ENCODE measurements at regions not wholly inside any gene's neighbourhood (a gene's known extent, or its start where the extent isn't known, plus 50 kb on each side); places are given as distances from the start of the nearest gene placed in this dataset.

DNA sequence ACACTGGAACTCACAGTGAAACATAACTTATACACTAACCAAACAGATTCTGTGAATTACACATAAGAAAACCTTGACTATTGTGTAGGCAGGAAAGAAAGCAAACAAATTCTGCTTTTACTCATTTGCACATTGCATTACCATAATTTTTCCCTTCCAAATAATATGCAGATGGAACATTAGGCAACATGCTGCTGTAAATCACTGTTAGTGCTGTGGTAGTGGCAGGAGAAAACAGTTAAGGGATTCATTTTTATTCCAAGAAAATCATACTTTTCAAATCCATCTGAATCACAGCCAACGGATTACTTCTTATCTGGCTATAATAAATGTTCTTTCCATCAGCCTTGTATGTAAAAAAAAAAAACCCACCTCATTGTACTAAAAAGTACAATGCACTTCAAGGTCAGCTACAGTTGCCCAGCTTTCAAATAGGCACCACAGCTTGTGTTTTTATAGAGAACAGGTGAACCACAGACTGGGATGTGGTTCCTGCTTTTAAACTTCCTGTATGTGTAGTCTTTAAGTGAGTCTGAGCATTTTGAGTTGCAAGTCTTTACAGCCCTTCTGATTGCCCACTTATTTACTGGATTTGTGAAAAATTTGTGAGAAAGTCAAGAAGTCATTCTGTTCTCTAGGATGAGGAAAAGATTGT lies 590.0 kb upstream of the SEMA3D start:
- DNase-seq, result no peak
- in situ Hi-C loops (cut with HindIII; ENCODE audit: low pct_ligation_motif_present, low pct_unique_long_range_greater_than_20kb, low sequenced_read_pairs), result no loop called here

DNA sequence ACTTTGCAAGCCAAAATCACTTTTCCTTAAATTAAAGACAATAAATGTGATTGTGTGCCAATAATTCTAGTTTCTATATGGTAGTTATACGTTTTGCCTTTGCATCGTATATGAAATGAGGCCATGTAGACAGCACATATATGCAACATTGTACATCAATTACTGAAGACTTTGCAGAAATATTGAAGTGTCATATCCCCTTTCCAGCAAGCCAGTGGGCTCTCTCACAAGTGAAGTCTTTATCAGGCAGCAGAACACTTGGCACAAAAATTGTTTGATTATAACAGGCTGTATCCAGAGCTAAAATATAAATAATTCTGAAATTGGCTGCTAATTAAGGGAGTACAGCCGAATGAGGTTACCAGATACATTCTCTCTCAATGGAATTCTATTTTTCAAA lies 588.6 kb upstream of the SEMA3D start:
- in situ Hi-C loops (cut with HindIII; ENCODE audit: low pct_ligation_motif_present, low pct_unique_long_range_greater_than_20kb, low sequenced_read_pairs), result no loop called here
- no peak for DNase-seq

DNA sequence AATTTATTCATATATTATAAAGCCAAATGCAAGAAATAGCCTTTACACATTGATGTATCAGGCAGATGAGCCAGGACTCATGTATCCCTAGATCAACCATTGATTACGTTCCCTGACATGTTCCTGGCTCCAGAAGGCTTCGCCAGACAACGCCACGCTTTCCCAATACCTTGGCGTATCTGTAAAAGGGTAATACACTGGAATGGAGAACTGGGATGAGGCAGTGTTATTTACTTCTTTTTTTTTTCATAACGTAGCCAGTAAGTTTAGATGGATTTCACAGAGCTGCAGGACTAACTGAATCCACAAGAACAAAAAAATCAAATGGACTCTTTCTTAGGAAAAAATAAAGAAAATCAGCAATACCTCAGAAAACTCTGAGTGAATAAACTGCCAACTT lies 588.1 kb upstream of the SEMA3D start:
- in situ Hi-C loops (cut with HindIII; ENCODE audit: low pct_ligation_motif_present, low pct_unique_long_range_greater_than_20kb, low sequenced_read_pairs), result no loop called here

DNA sequence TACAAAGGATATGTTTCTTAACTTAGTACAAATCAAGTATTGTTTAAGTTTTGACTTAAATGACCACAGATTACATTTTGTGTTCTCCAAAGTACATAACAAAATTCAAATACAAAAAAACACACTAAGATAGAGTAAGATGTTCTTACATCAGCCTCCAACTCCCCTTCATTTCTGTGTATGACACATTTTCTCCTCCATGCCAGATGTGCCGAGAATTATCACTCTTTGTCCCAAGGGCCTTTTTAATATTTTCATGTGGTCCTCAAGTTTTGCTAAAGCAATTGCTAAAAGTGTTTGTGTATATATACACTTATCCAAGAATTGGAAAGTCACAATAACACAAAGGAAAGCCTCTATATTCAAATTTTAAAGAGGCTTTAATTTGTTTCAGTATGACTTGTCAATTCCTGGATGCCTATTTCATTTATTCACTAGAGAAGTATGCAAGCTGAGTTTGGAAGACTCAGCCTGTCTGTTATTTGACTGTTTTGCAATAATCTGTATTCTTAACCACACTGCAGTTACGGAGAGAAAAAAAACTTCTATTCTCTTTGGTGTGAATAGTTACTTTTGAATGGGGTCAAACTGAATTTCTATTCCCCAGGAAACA lies 586.4 kb upstream of the SEMA3D start:
- in situ Hi-C loops (cut with HindIII; ENCODE audit: low pct_ligation_motif_present, low pct_unique_long_range_greater_than_20kb, low sequenced_read_pairs), result no loop called here

More for the DNA sequence above, 588.1 kb upstream of the SEMA3D start:
- no peak for DNase-seq

DNA sequence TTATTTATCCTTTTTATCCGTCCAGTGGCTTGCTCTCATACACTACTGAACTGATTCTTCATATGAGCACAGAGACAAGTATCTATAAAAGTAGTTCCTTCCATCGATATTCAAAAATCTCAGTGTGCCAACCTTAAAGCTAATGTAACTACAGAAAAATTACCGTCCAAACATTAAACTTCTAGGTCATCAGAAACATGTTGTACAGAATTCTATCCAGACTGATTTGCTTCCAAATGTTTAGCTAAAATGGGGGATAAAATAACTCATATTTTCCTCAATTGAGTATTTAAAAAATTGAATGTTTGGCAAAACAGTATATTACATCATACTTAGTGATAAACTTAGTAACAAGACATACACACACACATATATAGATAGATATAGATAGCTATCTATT lies 584.7 kb upstream of the SEMA3D start:
- in situ Hi-C loops (cut with HindIII; ENCODE audit: low pct_ligation_motif_present, low pct_unique_long_range_greater_than_20kb, low sequenced_read_pairs), result no loop called here
- no peak for DNase-seq

More for the DNA sequence above, 586.4 kb upstream of the SEMA3D start:
- no peak for DNase-seq

DNA sequence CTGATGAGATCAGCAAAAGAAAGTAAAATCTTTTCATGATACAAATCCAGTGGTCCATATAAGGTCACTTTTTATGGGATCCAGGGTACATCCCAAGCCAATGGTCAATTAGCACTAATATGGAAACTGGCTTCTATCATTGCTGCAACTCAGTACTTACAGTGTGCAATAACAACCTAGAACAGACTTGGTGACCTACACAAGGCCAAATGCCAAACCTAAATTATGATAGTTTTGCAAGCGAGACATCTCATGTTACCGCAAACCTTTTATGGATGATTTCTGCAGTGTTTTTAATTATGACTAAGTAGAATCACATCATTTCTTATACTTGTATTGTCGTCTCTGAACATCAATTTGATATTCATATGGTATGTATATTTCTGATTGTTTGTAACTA lies 583.5 kb upstream of the SEMA3D start:
- DNase-seq, result no peak
- in situ Hi-C loops (cut with HindIII; ENCODE audit: low pct_ligation_motif_present, low pct_unique_long_range_greater_than_20kb, low sequenced_read_pairs), result no loop called here

DNA sequence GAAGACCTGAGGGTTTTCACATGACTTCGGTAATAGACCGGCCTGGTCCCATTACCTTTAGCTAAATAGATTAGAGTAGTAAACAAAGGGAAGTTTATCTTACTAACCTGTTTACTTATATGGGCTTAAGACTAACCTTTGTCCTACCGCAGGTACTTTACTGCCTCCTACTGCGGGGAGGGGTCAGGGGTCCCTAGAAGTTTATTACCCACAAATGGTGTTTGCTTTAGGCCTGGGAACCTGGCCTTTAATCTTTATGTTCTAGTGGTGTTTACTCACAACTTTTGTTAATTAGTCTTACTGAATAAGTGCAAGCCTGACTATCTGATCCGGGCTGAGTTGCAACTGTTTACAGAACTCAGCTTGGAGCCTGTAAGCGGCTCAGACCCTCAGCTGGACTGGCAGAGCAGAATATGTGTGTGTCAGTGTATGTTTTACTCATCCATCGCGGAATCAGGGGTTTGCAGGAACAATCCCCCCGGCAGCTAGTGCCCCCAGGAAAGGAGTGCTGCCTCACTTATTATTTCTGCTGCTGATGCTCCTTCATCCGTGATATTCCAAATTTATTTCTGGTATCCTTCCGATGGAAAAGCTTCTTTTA lies 578.9 kb upstream of the SEMA3D start:
- in situ Hi-C loops (cut with HindIII; ENCODE audit: low pct_ligation_motif_present, low pct_unique_long_range_greater_than_20kb, low sequenced_read_pairs), result no loop called here
- no peak for DNase-seq

DNA sequence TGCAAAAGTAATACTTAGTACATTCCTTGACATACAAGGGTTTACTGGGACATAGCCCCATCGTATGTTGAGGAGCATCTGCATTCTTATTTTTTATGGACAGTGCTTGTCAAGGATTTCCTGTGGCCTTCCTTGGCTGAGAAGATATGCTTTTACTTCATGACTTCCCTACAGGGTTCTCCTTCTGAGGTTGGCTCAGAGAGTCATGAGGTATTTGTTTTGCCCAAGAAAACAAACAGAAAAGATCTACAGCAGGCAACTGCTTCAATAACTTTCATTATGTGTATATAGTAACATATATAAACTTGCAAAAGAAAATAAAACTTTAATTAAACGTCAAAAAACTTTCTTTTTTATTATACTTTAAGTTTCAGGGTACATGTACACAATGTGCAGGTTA lies 577.2 kb upstream of the SEMA3D start:
- in situ Hi-C loops (cut with HindIII; ENCODE audit: low pct_ligation_motif_present, low pct_unique_long_range_greater_than_20kb, low sequenced_read_pairs), result no loop called here
- DNase-seq, result no peak

DNA sequence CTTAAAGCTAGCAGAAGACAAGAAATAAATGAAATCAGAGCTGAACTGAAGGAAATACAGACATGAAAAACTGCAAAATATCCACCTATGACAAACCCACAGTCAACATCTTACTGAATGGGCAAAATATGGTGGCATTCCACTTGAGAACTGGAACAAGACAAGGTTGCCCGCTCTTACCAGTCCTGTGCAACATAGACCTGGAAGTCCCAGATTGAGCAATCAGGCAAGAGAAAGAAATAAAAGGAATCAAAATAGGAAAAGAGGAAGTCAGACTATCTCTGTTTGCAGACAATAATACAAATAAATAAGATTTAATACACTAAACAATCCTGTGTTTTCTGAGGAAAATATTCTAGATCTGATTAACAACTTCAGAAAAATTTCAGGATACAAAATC lies 570.5 kb upstream of the SEMA3D start:
- in situ Hi-C loops (cut with HindIII; ENCODE audit: low pct_ligation_motif_present, low pct_unique_long_range_greater_than_20kb, low sequenced_read_pairs), result no loop called here
- no peak for DNase-seq

DNA sequence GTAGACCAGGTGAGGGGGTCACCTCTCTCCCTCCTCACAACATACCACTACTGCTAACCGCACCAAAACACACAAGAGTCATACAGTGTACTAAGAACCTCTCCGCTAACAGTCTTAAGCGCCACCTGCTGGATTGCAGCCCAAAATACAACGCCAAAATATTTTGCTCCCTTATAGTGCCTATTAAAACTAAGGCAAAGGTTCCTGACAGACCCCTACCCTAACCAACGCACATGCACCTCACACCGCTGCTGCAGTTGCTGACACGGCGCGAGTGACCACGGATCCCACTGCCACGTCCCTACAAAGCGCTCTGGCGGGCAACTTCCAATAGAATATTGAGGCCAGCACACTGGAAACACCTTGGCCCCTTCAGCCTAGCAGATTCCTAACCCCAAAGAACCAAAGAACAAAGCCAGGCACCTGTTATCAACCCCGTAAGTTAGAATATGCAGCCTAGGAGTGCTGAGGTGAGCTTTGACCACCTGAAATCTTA lies 563.6 kb upstream of the SEMA3D start:
- in situ Hi-C loops (cut with HindIII; ENCODE audit: low pct_ligation_motif_present, low pct_unique_long_range_greater_than_20kb, low sequenced_read_pairs), result no loop called here
- peak; percentile 72 for DNase-seq

DNA sequence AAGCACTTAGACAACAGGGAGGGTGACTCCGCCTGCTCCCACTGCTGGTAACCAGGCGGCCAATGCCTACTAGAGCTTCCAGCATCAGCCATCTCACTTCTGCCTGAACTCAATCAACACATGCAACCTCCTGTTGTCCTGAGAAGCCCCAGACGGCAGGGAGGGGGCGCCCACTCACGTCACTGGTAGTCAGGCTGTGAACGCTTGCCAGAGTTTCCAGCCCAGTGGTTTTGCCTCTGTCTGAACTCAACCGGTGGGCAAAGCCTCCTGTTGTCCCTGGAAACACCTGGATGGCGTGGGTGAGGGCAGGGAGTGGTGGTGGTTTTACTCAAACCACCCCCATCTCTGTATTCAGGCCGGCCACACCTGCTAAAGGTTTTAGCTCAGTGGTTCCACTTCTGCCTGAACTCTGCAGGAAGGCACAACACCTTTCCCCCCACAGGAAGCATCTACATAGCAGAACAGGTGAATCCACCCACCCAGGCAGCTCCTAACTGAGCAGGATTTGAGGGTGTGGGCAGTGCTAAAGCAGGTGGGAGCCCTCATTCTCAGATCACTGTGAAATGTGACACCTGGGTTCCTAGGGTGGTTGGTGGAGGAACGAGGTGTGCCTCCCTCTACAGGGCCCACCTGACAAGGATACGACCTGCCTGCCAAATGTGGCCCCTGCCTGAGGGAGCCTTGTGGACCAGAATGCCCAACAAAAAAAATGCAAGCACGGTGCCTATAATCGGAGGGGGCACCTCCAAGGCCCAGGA lies 563.0 kb upstream of the SEMA3D start:
- in situ Hi-C loops (cut with HindIII; ENCODE audit: low pct_ligation_motif_present, low pct_unique_long_range_greater_than_20kb, low sequenced_read_pairs), result no loop called here
- DNase-seq, result no peak

DNA sequence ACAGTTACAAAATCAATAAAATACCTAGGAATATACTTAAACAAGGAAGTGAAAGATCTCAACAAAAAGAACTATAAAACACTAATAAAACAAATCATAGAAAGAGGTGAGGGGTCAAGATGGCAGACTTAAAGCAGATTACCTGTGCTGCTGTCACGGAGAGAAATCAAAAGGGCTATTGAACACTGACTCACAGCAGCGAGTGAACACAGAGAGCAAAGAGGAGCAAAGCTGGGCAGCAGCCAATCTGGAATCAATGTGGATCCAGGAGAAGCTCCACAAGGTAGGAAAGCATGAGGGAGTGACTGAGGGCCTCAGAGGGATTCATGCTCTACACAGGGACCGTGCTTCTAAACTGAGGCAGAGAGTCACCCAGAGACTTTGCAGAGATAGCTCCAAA lies 562.0 kb upstream of the SEMA3D start:
- in situ Hi-C loops (cut with HindIII; ENCODE audit: low pct_ligation_motif_present, low pct_unique_long_range_greater_than_20kb, low sequenced_read_pairs), result no loop called here

DNA sequence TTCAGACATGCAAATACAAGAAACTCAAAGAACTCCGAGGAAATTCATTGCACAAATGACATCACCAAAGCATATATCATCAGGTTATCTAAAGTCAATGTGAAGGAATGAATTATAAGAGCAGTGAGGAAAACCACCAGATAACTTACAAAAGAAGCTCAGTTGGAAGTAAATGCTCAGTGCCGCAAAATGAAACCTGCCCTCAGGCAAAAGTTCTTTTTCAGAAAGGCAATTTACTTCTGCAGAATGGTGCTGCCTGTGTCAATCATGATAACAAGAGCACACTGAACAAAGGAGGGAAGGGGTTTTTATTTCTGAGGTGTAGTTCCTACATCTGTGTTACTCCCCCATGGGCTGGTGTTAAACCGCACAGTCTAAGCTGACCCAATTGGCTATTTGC lies 550.6 kb upstream of the SEMA3D start:
- no peak for DNase-seq
- in situ Hi-C loops (cut with HindIII; ENCODE audit: low pct_ligation_motif_present, low pct_unique_long_range_greater_than_20kb, low sequenced_read_pairs), result no loop called here

More for the DNA sequence above, 562.0 kb upstream of the SEMA3D start:
- DNase-seq, result no peak

DNA sequence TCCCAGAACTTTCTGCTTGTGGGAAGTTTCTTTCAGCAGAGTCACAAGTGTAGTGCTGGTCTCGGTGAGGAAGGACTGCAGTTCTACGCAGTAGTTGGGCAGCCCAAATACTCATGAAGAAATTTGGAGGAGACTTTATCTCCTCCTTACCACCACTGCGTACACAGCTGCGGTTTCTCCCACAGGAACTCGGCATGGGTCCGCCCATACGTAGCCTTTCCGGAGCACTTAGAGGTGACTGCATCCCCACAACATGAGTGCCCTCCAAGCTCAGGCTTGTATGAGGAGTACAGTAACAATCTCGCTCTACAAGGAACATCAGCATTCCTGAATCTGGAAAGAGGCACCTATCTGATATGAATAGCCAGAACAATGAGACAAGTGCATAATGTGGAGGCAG lies 549.2 kb upstream of the SEMA3D start:
- in situ Hi-C loops (cut with HindIII; ENCODE audit: low pct_ligation_motif_present, low pct_unique_long_range_greater_than_20kb, low sequenced_read_pairs), result no loop called here
- no peak for DNase-seq

DNA sequence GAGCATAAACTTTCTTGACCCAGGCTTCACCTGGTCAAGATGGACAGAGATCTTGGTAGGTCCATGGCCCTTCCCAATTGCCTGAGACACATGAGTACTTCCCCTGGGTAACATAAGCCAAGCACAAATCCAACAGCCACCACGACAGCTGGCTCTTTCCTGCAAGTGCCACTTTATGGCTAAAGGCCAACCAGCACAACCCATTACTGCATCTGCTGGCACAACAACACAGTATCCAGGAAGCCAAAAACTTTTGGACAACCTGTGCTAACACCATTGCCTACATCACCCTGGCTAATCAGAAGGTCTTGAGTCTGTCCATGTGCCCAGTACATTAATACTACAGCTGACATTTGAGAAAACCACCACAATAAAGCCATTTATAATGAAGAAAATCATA lies 548.0 kb upstream of the SEMA3D start:
- in situ Hi-C loops (cut with HindIII; ENCODE audit: low pct_ligation_motif_present, low pct_unique_long_range_greater_than_20kb, low sequenced_read_pairs), result no loop called here
- no peak for DNase-seq

DNA sequence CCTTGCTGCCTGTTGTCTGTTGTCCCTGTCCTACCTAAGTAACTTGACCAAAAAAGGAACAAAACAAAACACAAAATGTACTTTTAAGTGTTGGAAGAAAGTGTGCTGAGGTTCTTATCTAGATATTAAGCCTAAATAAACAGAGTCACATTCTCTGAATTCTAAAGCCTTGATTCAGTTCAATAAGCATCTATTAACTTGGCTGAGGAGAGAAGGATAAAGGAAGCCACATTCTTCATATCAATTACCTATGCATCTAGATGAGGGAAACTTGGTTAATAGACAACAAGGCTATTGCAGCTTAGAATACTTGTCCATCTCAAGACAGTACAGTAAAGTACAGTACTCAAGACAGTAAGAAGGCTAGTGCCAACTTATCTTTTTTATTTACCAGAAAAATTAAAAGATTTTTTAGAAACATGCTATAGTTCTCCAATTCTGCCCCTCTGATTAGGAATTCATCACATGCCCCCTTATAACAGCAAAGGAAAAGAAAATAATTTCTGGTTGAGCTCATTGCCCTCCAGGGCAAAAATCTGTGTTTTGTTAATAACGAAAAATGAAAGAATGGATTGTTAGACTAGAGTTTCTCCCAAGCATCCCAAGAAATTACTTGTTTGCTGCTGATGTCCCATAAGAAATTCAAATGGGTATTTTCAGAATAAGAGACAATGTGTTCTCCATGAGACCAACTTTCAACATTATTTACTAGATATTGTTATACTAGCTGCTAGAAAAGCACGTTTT lies 546.5 kb upstream of the SEMA3D start:
- DNase-seq, result peak; percentile 55
- in situ Hi-C loops (cut with HindIII; ENCODE audit: low pct_ligation_motif_present, low pct_unique_long_range_greater_than_20kb, low sequenced_read_pairs), result no loop called here

DNA sequence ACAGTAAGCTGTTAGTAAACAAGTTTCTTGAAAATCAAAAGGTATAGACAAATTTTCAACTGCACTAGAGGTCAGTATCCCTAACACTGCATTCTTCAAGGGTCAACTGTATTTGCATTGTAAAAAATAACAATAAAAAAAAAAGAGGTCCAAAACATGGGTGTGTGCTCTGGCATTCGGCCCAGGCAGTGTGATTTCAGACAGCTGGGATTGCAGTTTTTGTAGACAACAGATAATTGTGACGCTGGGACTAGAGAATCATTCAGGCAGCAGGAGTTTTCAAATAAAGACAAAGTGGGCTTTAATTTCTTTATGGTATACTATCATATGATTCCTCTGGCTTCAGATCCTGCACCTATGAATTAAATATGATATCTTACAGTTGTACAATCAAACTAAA lies 543.2 kb upstream of the SEMA3D start:
- no peak for DNase-seq
- in situ Hi-C loops (cut with HindIII; ENCODE audit: low pct_ligation_motif_present, low pct_unique_long_range_greater_than_20kb, low sequenced_read_pairs), result no loop called here

DNA sequence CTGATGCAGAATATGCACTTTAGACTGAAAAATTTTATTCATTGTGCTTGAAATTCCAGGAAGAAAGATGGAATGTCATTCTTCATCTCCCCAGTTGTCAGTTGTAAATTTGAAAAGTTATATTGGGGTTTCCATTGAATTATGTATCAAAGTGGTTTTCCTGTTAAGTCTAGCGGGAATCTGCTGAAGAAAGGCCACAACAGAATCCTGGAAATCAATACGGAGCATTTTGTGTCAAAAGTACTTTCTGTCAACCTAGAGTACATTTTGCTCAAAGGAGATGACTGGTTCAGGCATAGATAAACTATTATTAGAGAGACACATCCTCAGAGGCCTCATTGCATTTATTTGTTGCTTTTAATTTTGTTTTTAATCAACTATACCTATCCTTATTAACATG lies 538.2 kb upstream of the SEMA3D start:
- in situ Hi-C loops (cut with HindIII; ENCODE audit: low pct_ligation_motif_present, low pct_unique_long_range_greater_than_20kb, low sequenced_read_pairs), result no loop called here
- DNase-seq, result no peak
